ENCODE measurements at regions not wholly inside any gene's neighbourhood (a gene's known extent, or its start where the extent isn't known, plus 50 kb on each side); places are given as distances from the start of the nearest gene placed in this dataset.

- no peak for TF ChIP-seq CTCF (IDR thresholded peaks at IDR 0.05)
- TF ChIP-seq ZFX (IDR thresholded peaks at IDR 0.05; ENCODE audit: borderline replicate concordance): no peak
Measured at GRCh38 chr1:189550498-189550897, 927.2 kb downstream of the BRINP3 start.

Data from 22Rv1 (cell line).